Pancreas (tissue), 10 donors: ENCODE measurements at regions not wholly inside any gene's neighbourhood (a gene's known extent, or its start where the extent isn't known, plus 50 kb on each side); places are given as distances from the start of the nearest gene placed in this dataset.

Experiments
- ATAC-seq, 4 donors: fragments of 200-7000 bp; cut with Tn5 transposase; one replicate each; pipeline versions ENCODE4 v1.8.0 to v1.9.1; 2020; ENCODE audit warnings: mild to moderate bottlenecking in 4 of 4, moderate library complexity in 4 of 4
- DNase-seq, 6 donors: peaks; one replicate each; pipeline ENCODE4 v3.0.0-alpha.2; 2020
- FAIRE-seq: peaks from 2 replicates; lab custom pipeline; 2012; peaks lifted over from hg19 to GRCh38; lab: Jason Lieb, UNC
- H3K27ac ChIP-seq, 4 donors: fragments of 200-600 bp; sonication (generic); 1 replicate in 3 of 4; 2 replicates in 1 of 4; pipeline versions ENCODE4 v1.5.0 to v1.8.0; 2020
- H3K27me3 ChIP-seq, 4 donors: fragments of 200-600 bp; one replicate each; pipeline ENCODE4 v1.8.0; 2021
- H3K36me3 ChIP-seq, 3 donors: fragments of 200-600 bp; sonication (generic) in 1 of 3; one replicate each; pipeline versions ENCODE4 v1.5.0 to v1.8.0; 2020 to 2021
- H3K4me1 ChIP-seq, 3 donors: fragments of 200-600 bp; one replicate each; pipeline ENCODE4 v1.8.0; 2021
- H3K4me3 ChIP-seq, 4 donors: fragments of 200-600 bp; sonication (generic) in 2 of 4; one replicate each; pipeline versions ENCODE4 v1.5.0 to v1.8.0; 2020 to 2021
- H3K9me3 ChIP-seq, 4 donors: fragments of 200-600 bp; one replicate each; pipeline ENCODE4 v1.8.0; 2021
- CTCF ChIP-seq, 4 donors: fragments of 200-600 bp; sonication (generic) in 3 of 4; IDR thresholded peaks; one replicate each; pipeline versions ENCODE4 v1.5.0 to v1.8.0; 2021; ENCODE audit warnings: antibody characterized with exemption in 4 of 4
- WGBS, 2 donors: extraction: QIAGEN DNeasy Blood & Tissue Kit; methylation state at CpG; one replicate each; pipeline ENCODE4 v1.1.7; 2013; 5-methylcytosine and 5-hydroxymethylcytosine counted together
- intact Hi-C, 3 donors: fragments of 100-400 bp; cut with DNase I; formaldehyde crosslinking; loops; one replicate each; pipeline versions ENCODE4 v1.11.1 to v1.14.2; 2022
- donor health status: healthy with polysubstance abuse.
- donor health status: DM: no; HTN: no; CAD: no; lungs with moderate emphysema.
- donor health status: DM: no; HTN: no; CAD: no.
- donor health status: control.
- donor health status: control.
- donor health status: Bipolar disorder and iron deficiency.
- donor health status: DM: yes; HTN: yes; CAD: no.
- donor health status: DM: no; HTN: no; CAD: no.
- donor health status: DM: no; HTN: no; CAD: no.
- donor health status: DM: yes; HTN: yes; CAD: no.

GRCh38 chr1:101520302-101520701 is 283.5 kb downstream of the S1PR1 start:
- Histone ChIP-seq H3K27me3 (no peaks in the 10 kb centered on the region), H3K36me3 (no peaks in the 10 kb centered on the region), H3K9me3 (no peaks in the 10 kb centered on the region), H3K27ac (no peak overlapping the region), H3K4me1 (no peaks in the 10 kb centered on the region), H3K4me3 (no peak overlapping the region)
- ATAC-seq (peak in 3 of 4 donors; percentile 63 to 75 (median 65)), DNase-seq (no peak), FAIRE-seq (no peak)
- intact Hi-C loops, result no loop called here
- 2 to 4% methylated on average over 4 of the region's 4 CpGs for WGBS, 2 donors
- TF ChIP-seq CTCF (IDR thresholded peaks at IDR 0.05), result peak in 3 of 4 donors; percentile 13 to 38 (median 23)

GRCh38 chr1:101522486-101522885 is 285.7 kb downstream of the S1PR1 start:
- ATAC-seq, result no peak
- no peak for TF ChIP-seq CTCF (IDR thresholded peaks at IDR 0.05)
- no peaks in the 10 kb centered on the region for H3K36me3 ChIP-seq
- no peak overlapping the region for H3K27ac ChIP-seq
- intact Hi-C loops, result no loop called here
- H3K4me1 ChIP-seq, result no peaks in the 10 kb centered on the region
- no peaks in the 10 kb centered on the region for H3K9me3 ChIP-seq
- no peaks in the 10 kb centered on the region for H3K27me3 ChIP-seq
- 76 to 79% methylated on average over 2 of the region's 2 CpGs for WGBS, 2 donors
- no peak overlapping the region for H3K4me3 ChIP-seq
- FAIRE-seq, result no peak
- no peak for DNase-seq

GRCh38 chr1:101526813-101527212 is 290.0 kb downstream of the S1PR1 start:
- 42 to 45% methylated on average over 6 of the region's 6 CpGs for WGBS, 2 donors
- H3K4me3 ChIP-seq, result no peak overlapping the region
- no peaks in the 10 kb centered on the region for H3K36me3 ChIP-seq
- no peak for TF ChIP-seq CTCF (IDR thresholded peaks at IDR 0.05)
- no peak overlapping the region for H3K27ac ChIP-seq
- ATAC-seq, result no peak
- no peaks in the 10 kb centered on the region for H3K4me1 ChIP-seq
- no peaks in the 10 kb centered on the region for H3K9me3 ChIP-seq
- no peaks in the 10 kb centered on the region for H3K27me3 ChIP-seq
- intact Hi-C loops, result no loop called here
- DNase-seq, result no peak
- no peak for FAIRE-seq

GRCh38 chr1:101532377-101532776 is 295.6 kb downstream of the S1PR1 start:
- 28 to 37% methylated on average over 1 of the region's 1 CpG for WGBS, 2 donors
- no peak for FAIRE-seq
- Histone ChIP-seq H3K4me3 (no peak overlapping the region), H3K27ac (no peak overlapping the region), H3K36me3 (no peaks in the 10 kb centered on the region), H3K4me1 (no peaks in the 10 kb centered on the region), H3K27me3 (no peaks in the 10 kb centered on the region), H3K9me3 (no peaks in the 10 kb centered on the region)
- intact Hi-C loops, result no loop called here
- ATAC-seq, result no peak
- no peak for TF ChIP-seq CTCF (IDR thresholded peaks at IDR 0.05)
- DNase-seq, result no peak

GRCh38 chr1:101540161-101540560 is 303.3 kb downstream of the S1PR1 start:
- FAIRE-seq, result no peak
- H3K27ac ChIP-seq, result no peak overlapping the region
- H3K4me1 ChIP-seq, result no peaks in the 10 kb centered on the region
- intact Hi-C loops, result no loop called here
- ATAC-seq, result no peak
- no peaks in the 10 kb centered on the region for H3K9me3 ChIP-seq
- WGBS, 2 donors, result 42 to 50% methylated on average over 3 of the region's 3 CpGs
- H3K4me3 ChIP-seq, result no peak overlapping the region
- no peak for TF ChIP-seq CTCF (IDR thresholded peaks at IDR 0.05)
- no peaks in the 10 kb centered on the region for H3K27me3 ChIP-seq
- DNase-seq, result no peak
- no peaks in the 10 kb centered on the region for H3K36me3 ChIP-seq
